ENCODE measurements at regions not wholly inside any gene's neighbourhood (a gene's known extent, or its start where the extent isn't known, plus 50 kb on each side); places are given as distances from the start of the nearest gene placed in this dataset.

GRCh38 chr4:100820249-100820648, 302.4 kb upstream of the EMCN start:
- H3K27me3 Mint-ChIP-seq (ENCODE audit: low read depth, poor library complexity): no peaks in the 10 kb centered on the region
- H3K9me3 Mint-ChIP-seq: no peaks in the 10 kb centered on the region
- H3K27ac Mint-ChIP-seq: no peak overlapping the region
- TF ChIP-seq CTCF (IDR thresholded peaks at IDR 0.05): no peak
- no peaks in the 10 kb centered on the region for H3K36me3 Mint-ChIP-seq (ENCODE audit: low read depth)
- H3K4me3 Mint-ChIP-seq: no peak overlapping the region
- DNase-seq: no peak
- H3K4me1 Mint-ChIP-seq: no peaks in the 10 kb centered on the region

GRCh38 chr4:100819505-100819904, 301.7 kb upstream of the EMCN start:
- TF ChIP-seq CTCF (IDR thresholded peaks at IDR 0.05): no peak
- DNase-seq: no peak
- Mint-ChIP-seq H3K9me3 (no peaks in the 10 kb centered on the region), H3K27me3 (ENCODE audit: low read depth, poor library complexity) (no peaks in the 10 kb centered on the region), H3K4me1 (no peaks in the 10 kb centered on the region), H3K4me3 (no peak overlapping the region), H3K36me3 (ENCODE audit: low read depth) (no peaks in the 10 kb centered on the region), H3K27ac (no peak overlapping the region)

DNA sequence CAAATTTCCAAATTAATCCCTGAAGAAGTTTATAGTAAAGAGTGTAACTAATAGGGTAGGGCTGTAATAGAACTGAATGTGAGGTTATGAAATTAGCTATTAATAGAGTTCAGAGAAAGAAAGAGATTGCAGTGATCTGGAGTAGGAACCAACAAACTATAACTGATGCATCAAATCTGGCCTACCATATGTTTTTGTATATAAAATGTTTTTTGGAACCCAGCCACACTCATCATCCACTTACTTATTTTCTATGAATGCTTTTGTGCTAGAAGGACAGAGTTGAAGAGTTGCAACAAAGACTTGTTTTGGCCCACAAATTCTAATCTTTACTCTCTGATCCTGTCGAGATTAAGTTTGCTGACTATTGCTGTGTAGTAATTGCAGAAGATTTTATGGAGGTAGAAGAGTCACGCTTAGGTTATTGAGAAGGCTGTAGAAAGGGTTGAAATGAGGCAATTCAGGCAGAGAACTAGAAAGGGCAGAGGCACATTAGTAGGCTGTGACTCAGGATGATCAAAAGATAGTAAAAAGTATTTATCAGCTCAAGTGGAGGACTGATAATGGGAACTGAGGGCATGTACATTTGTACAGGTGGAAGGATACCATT, 298.7 kb upstream of the EMCN start:
- H3K4me3 Mint-ChIP-seq: no peak overlapping the region
- no peaks in the 10 kb centered on the region for H3K36me3 Mint-ChIP-seq (ENCODE audit: low read depth)
- no peaks in the 10 kb centered on the region for H3K9me3 Mint-ChIP-seq
- H3K27me3 Mint-ChIP-seq (ENCODE audit: low read depth, poor library complexity): no peaks in the 10 kb centered on the region
- TF ChIP-seq CTCF (IDR thresholded peaks at IDR 0.05): no peak
- no peaks in the 10 kb centered on the region for H3K4me1 Mint-ChIP-seq
- no peak overlapping the region for H3K27ac Mint-ChIP-seq
- no peak for DNase-seq

DNA sequence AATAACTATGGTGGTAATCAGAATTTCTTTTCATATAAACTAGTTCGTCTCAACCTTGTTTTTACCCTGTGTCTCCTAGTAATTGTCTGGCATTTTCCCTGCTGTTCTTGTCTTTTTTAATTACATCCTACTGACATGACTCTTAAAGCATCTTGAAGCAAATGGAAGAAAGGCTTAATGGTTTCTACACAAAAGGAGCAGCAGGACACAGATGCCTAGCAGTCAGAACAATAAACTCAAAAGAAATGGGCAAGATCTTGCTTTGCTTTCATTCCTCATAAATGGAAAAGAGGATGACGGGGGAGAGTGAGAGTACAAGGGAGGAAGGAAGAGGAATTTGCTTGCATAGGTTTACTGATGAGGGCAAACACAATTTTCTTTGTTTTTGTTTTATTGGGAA, 293.2 kb upstream of the EMCN start:
- H3K27ac Mint-ChIP-seq: no peak overlapping the region
- H3K4me1 Mint-ChIP-seq: no peaks in the 10 kb centered on the region
- no peaks in the 10 kb centered on the region for H3K9me3 Mint-ChIP-seq
- no peak for DNase-seq
- TF ChIP-seq CTCF (IDR thresholded peaks at IDR 0.05): no peak
- no peaks in the 10 kb centered on the region for H3K27me3 Mint-ChIP-seq (ENCODE audit: low read depth, poor library complexity)
- no peak overlapping the region for H3K4me3 Mint-ChIP-seq
- H3K36me3 Mint-ChIP-seq (ENCODE audit: low read depth): no peaks in the 10 kb centered on the region

GRCh38 chr4:100809506-100809905, 291.7 kb upstream of the EMCN start:
- TF ChIP-seq CTCF (IDR thresholded peaks at IDR 0.05): no peak
- Mint-ChIP-seq H3K36me3 (ENCODE audit: low read depth) (no peaks in the 10 kb centered on the region), H3K27me3 (ENCODE audit: low read depth, poor library complexity) (no peaks in the 10 kb centered on the region), H3K27ac (no peak overlapping the region), H3K4me1 (no peaks in the 10 kb centered on the region), H3K4me3 (no peak overlapping the region), H3K9me3 (no peaks in the 10 kb centered on the region)
- no peak for DNase-seq

GRCh38 chr4:100806988-100807387, 289.2 kb upstream of the EMCN start:
- no peaks in the 10 kb centered on the region for H3K36me3 Mint-ChIP-seq (ENCODE audit: low read depth)
- DNase-seq: no peak
- H3K4me1 Mint-ChIP-seq: no peaks in the 10 kb centered on the region
- H3K4me3 Mint-ChIP-seq: no peak overlapping the region
- peaks cover 9% of the 10 kb centered on the region for H3K9me3 Mint-ChIP-seq
- no peak overlapping the region for H3K27ac Mint-ChIP-seq
- TF ChIP-seq CTCF (IDR thresholded peaks at IDR 0.05): no peak
- no peaks in the 10 kb centered on the region for H3K27me3 Mint-ChIP-seq (ENCODE audit: low read depth, poor library complexity)

All from nephron progenitor cell (in vitro differentiated cells).